ENCODE measurements at regions not wholly inside any gene's neighbourhood (a gene's known extent, or its start where the extent isn't known, plus 50 kb on each side); places are given as distances from the start of the nearest gene placed in this dataset.
"Not testable (repeated sequence)": the region's sequence is repeated elsewhere in the genome, so short reads cannot be mapped to it uniquely, and the experiment has no call there.

DNA sequence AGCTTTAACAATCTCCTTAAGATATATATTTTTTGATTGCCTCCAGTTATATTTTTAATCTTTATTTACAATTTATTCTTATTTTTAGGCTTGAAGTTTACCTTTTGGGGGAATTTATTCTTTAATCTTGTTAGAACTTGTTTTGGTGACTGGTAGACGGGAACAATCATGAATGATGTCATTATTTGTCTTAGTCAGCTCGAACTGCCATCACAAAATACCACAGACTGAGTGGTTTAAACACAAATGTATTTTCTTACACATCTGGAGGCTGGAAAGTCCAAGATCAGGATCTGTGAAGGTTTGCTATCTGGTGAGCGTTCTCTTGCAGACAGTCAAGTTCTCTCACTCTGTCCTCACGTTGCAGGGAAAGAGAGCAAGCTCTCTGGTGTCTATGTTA, 639.5 kb upstream of the SEMA6D start:
- TF ChIP-seq, protein P1, sequence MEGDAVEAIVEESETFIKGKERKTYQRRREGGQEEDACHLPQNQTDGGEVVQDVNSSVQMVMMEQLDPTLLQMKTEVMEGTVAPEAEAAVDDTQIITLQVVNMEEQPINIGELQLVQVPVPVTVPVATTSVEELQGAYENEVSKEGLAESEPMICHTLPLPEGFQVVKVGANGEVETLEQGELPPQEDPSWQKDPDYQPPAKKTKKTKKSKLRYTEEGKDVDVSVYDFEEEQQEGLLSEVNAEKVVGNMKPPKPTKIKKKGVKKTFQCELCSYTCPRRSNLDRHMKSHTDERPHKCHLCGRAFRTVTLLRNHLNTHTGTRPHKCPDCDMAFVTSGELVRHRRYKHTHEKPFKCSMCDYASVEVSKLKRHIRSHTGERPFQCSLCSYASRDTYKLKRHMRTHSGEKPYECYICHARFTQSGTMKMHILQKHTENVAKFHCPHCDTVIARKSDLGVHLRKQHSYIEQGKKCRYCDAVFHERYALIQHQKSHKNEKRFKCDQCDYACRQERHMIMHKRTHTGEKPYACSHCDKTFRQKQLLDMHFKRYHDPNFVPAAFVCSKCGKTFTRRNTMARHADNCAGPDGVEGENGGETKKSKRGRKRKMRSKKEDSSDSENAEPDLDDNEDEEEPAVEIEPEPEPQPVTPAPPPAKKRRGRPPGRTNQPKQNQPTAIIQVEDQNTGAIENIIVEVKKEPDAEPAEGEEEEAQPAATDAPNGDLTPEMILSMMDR (IDR thresholded peaks at IDR 0.05), result not testable (repeated sequence)
- TF ChIP-seq CHD4 (IDR thresholded peaks at IDR 0.05; ENCODE audit: borderline replicate concordance); RAD21 (conservative IDR thresholded peaks at IDR 0.05 in 1 of 2, IDR thresholded peaks at IDR 0.05 in 1 of 2); RFX5 (IDR thresholded peaks at IDR 0.05); POLR2A (IDR thresholded peaks at IDR 0.05; ENCODE audit: low read length); ZFP36 (IDR thresholded peaks at IDR 0.05; ENCODE audit: borderline replicate concordance, partially characterized antibody); SMC3 (IDR thresholded peaks at IDR 0.05); SREBF2 (IDR thresholded peaks at IDR 0.05); EP300 (IDR thresholded peaks at IDR 0.05); NFE2L2 (conservative IDR thresholded peaks at IDR 0.05; ENCODE audit: low read length): not testable (repeated sequence)
- TF ChIP-seq, protein P2, sequence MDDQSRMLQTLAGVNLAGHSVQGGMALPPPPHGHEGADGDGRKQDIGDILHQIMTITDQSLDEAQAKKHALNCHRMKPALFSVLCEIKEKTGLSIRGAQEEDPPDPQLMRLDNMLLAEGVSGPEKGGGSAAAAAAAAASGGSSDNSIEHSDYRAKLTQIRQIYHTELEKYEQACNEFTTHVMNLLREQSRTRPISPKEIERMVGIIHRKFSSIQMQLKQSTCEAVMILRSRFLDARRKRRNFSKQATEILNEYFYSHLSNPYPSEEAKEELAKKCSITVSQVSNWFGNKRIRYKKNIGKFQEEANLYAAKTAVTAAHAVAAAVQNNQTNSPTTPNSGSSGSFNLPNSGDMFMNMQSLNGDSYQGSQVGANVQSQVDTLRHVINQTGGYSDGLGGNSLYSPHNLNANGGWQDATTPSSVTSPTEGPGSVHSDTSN (IDR thresholded peaks at IDR 0.05), result not testable (repeated sequence)
- TF ChIP-seq, protein P3, sequence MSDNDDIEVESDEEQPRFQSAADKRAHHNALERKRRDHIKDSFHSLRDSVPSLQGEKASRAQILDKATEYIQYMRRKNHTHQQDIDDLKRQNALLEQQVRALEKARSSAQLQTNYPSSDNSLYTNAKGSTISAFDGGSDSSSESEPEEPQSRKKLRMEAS (IDR thresholded peaks at IDR 0.05), result not testable (repeated sequence)
- TF ChIP-seq, protein P4, sequence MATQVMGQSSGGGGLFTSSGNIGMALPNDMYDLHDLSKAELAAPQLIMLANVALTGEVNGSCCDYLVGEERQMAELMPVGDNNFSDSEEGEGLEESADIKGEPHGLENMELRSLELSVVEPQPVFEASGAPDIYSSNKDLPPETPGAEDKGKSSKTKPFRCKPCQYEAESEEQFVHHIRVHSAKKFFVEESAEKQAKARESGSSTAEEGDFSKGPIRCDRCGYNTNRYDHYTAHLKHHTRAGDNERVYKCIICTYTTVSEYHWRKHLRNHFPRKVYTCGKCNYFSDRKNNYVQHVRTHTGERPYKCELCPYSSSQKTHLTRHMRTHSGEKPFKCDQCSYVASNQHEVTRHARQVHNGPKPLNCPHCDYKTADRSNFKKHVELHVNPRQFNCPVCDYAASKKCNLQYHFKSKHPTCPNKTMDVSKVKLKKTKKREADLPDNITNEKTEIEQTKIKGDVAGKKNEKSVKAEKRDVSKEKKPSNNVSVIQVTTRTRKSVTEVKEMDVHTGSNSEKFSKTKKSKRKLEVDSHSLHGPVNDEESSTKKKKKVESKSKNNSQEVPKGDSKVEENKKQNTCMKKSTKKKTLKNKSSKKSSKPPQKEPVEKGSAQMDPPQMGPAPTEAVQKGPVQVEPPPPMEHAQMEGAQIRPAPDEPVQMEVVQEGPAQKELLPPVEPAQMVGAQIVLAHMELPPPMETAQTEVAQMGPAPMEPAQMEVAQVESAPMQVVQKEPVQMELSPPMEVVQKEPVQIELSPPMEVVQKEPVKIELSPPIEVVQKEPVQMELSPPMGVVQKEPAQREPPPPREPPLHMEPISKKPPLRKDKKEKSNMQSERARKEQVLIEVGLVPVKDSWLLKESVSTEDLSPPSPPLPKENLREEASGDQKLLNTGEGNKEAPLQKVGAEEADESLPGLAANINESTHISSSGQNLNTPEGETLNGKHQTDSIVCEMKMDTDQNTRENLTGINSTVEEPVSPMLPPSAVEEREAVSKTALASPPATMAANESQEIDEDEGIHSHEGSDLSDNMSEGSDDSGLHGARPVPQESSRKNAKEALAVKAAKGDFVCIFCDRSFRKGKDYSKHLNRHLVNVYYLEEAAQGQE (IDR thresholded peaks at IDR 0.05), result not testable (repeated sequence)

Measured in A549 (cell line).